ENCODE measurements at regions not wholly inside any gene's neighbourhood (a gene's known extent, or its start where the extent isn't known, plus 50 kb on each side); places are given as distances from the start of the nearest gene placed in this dataset.

GRCh38 chr12:91913651-91914050 is 232.0 kb downstream of the BTG1 start:
- no peak overlapping the region for H3K4me3 ChIP-seq (ENCODE audit: control extremely low read depth in 1 of 5, extremely low read depth in 1 of 5, insufficient read depth in 1 of 5, low read depth in 2 of 5, low read length in 4 of 5)
- H3K4me3 Mint-ChIP-seq, result no peak overlapping the region
- intact Hi-C loops (cut with micrococcal nuclease), result no loop called here
- ChIA-PET POLR2A (no interaction called here), CTCF (interaction anchor here (0.5 kb wide), 1 partner anchor 100 kb away, joined by 3 read pairs; no protein-coding TSS in a partner anchor)
- H3K9ac ChIP-seq (ENCODE audit: low read length), result no peak overlapping the region
- no peak overlapping the region for H3K4me2 ChIP-seq (replicated peaks; ENCODE audit: low read depth, low read length, poor library complexity, severe bottlenecking)
- H3K9me3 ChIP-seq (ENCODE audit: control extremely low read depth in 1 of 3, control insufficient read depth in 2 of 3, insufficient read depth in 1 of 3, low read length in 2 of 3), result peaks cover 0 to 1% (median 0%) of the 10 kb centered on the region in 3 donors
- no CpG with 5 or more reads among the region's 4 CpGs for WGBS (ENCODE audit: insufficient coverage)
- no peak overlapping the region for H2AFZ ChIP-seq (ENCODE audit: insufficient read depth, low read depth, low read length, poor library complexity, severe bottlenecking)
- H3K27ac ChIP-seq (ENCODE audit: low read length in 2 of 2), result no peak overlapping the region
- H3K27me3 ChIP-seq (replicated peaks in 1 of 4; ENCODE audit: control extremely low read depth in 1 of 4, control insufficient read depth in 3 of 4, insufficient read depth in 4 of 4, low read length in 3 of 4), result no peaks in the 10 kb centered on the region
- H3K9me3 Mint-ChIP-seq (ENCODE audit: insufficient read depth), result peaks cover 3% of the 10 kb centered on the region
- no peak overlapping the region for H3K27ac Mint-ChIP-seq
- no peaks in the 10 kb centered on the region for H4K20me1 ChIP-seq (ENCODE audit: control insufficient read depth, insufficient read depth, low read length, poor library complexity, severe bottlenecking)
- DNase-seq, result no peak
- no peaks in the 10 kb centered on the region for H3K36me3 ChIP-seq (replicated peaks in 1 of 2; ENCODE audit: control extremely low read depth in 1 of 2, control insufficient read depth in 1 of 2, extremely low read depth in 1 of 2, insufficient read depth in 2 of 2, low read length in 1 of 2)
- H3K79me2 ChIP-seq (ENCODE audit: control insufficient read depth, insufficient read depth, low read length), result no peaks in the 10 kb centered on the region
- H3K4me1 Mint-ChIP-seq, result no peaks in the 10 kb centered on the region
- no peak for ATAC-seq (ENCODE audit: low read depth)
- peaks cover 6% of the 10 kb centered on the region for H3K27me3 Mint-ChIP-seq
- no peaks in the 10 kb centered on the region for H3K4me1 ChIP-seq (ENCODE audit: control insufficient read depth in 2 of 2, insufficient read depth in 2 of 2, low read length in 2 of 2)
- TF ChIP-seq CTCF (IDR thresholded peaks at IDR 0.05), result no peak
- TF ChIP-seq EZH2 (IDR thresholded peaks at IDR 0.05; ENCODE audit: borderline replicate concordance, insufficient read depth, low read depth, low read length, poor library complexity, severe bottlenecking), result no peak

- Histone ChIP-seq H3K9me3 (ENCODE audit: control extremely low read depth in 1 of 3, control insufficient read depth in 2 of 3, insufficient read depth in 1 of 3, low read length in 2 of 3) (peaks cover 0 to 1% (median 0%) of the 10 kb centered on the region in 3 donors), H3K4me3 (ENCODE audit: control extremely low read depth in 1 of 5, extremely low read depth in 1 of 5, insufficient read depth in 1 of 5, low read depth in 2 of 5, low read length in 4 of 5) (no peak overlapping the region), H2AFZ (ENCODE audit: insufficient read depth, low read depth, low read length, poor library complexity, severe bottlenecking) (no peak overlapping the region), H3K4me2 (replicated peaks; ENCODE audit: low read depth, low read length, poor library complexity, severe bottlenecking) (no peak overlapping the region), H3K79me2 (ENCODE audit: control insufficient read depth, insufficient read depth, low read length) (no peaks in the 10 kb centered on the region), H3K27me3 (replicated peaks in 1 of 4; ENCODE audit: control extremely low read depth in 1 of 4, control insufficient read depth in 3 of 4, insufficient read depth in 4 of 4, low read length in 3 of 4) (no peaks in the 10 kb centered on the region), H3K9ac (ENCODE audit: low read length) (no peak overlapping the region), H3K36me3 (replicated peaks in 1 of 2; ENCODE audit: control extremely low read depth in 1 of 2, control insufficient read depth in 1 of 2, extremely low read depth in 1 of 2, insufficient read depth in 2 of 2, low read length in 1 of 2) (no peaks in the 10 kb centered on the region), H4K20me1 (ENCODE audit: control insufficient read depth, insufficient read depth, low read length, poor library complexity, severe bottlenecking) (no peaks in the 10 kb centered on the region), H3K27ac (ENCODE audit: low read length in 2 of 2) (no peak overlapping the region), H3K4me1 (ENCODE audit: control insufficient read depth in 2 of 2, insufficient read depth in 2 of 2, low read length in 2 of 2) (no peaks in the 10 kb centered on the region)
- CTCF ChIA-PET, result interaction anchor here (0.5 kb wide), 1 partner anchor 100 kb away, joined by 3 read pairs; no protein-coding TSS in a partner anchor
- DNase-seq, result no peak
- Mint-ChIP-seq H3K4me3 (no peak overlapping the region), H3K27me3 (peaks cover 6% of the 10 kb centered on the region), H3K27ac (no peak overlapping the region), H3K9me3 (ENCODE audit: insufficient read depth) (peaks cover 6% of the 10 kb centered on the region), H3K4me1 (no peaks in the 10 kb centered on the region)
- TF ChIP-seq EZH2 (IDR thresholded peaks at IDR 0.05; ENCODE audit: borderline replicate concordance, insufficient read depth, low read depth, low read length, poor library complexity, severe bottlenecking) (no peak), CTCF (IDR thresholded peaks at IDR 0.05) (no peak)
- no peak for ATAC-seq (ENCODE audit: low read depth)
- intact Hi-C loops (cut with micrococcal nuclease), result no loop called here
- POLR2A ChIA-PET, result no interaction called here
Observed at GRCh38 chr12:91913124-91913523, 232.5 kb downstream of the BTG1 start.
